Neural crest cell (in vitro differentiated cells): ENCODE measurements at regions not wholly inside any gene's neighbourhood (a gene's known extent, or its start where the extent isn't known, plus 50 kb on each side); places are given as distances from the start of the nearest gene placed in this dataset.

Experiments
- DNase-seq: peaks from one replicate; pipeline ENCODE4 v3.0.0; 2021; ENCODE audit warnings: low read depth, mixed read lengths, low spot score
- H3K27ac Mint-ChIP-seq: one replicate; pipeline ENCODE4 v1.8.0; 2021; ENCODE audit warnings: mild to moderate bottlenecking, mixed read lengths; ENCODE audit not compliant: unreplicated experiment
- H3K27me3 Mint-ChIP-seq: 2 replicates; pipeline ENCODE4 v1.8.0; 2021; ENCODE audit warnings: low read depth, mild to moderate bottlenecking, mixed read lengths
- H3K36me3 Mint-ChIP-seq: 2 replicates; pipeline ENCODE4 v1.8.0; 2021; ENCODE audit warnings: low read depth, mild to moderate bottlenecking, mixed read lengths
- H3K4me1 Mint-ChIP-seq: 2 replicates; pipeline ENCODE4 v1.8.0; 2021; ENCODE audit warnings: mixed read lengths
- H3K4me3 Mint-ChIP-seq: one replicate; pipeline ENCODE4 v1.8.0; 2021; ENCODE audit warnings: mild to moderate bottlenecking, mixed read lengths
- H3K9me3 Mint-ChIP-seq: 2 replicates; pipeline ENCODE4 v1.8.0; 2021; ENCODE audit warnings: mixed read lengths
- CTCF ChIP-seq: fragments of 200-600 bp; sonication (generic); conservative IDR thresholded peaks from 2 replicates; pipeline ENCODE4 v1.5.0; 2021; ENCODE audit warnings: antibody characterized with exemption, mild to moderate bottlenecking

GRCh38 chr10:51005551-51005950, 68.7 kb upstream of the PRKG1 start:
- no peak overlapping the region for H3K27ac Mint-ChIP-seq
- no peaks in the 10 kb centered on the region for H3K27me3 Mint-ChIP-seq
- no peaks in the 10 kb centered on the region for H3K36me3 Mint-ChIP-seq
- no peaks in the 10 kb centered on the region for H3K9me3 Mint-ChIP-seq
- peaks cover 28% of the 10 kb centered on the region for H3K4me1 Mint-ChIP-seq
- TF ChIP-seq CTCF, result no peak
- peak overlapping the region; percentile 10 for H3K4me3 Mint-ChIP-seq
- no peak for DNase-seq

GRCh38 chr10:51006686-51007085, 67.6 kb upstream of the PRKG1 start:
- H3K27ac Mint-ChIP-seq, result no peak overlapping the region
- no peak for DNase-seq
- peaks cover 3% of the 10 kb centered on the region for H3K9me3 Mint-ChIP-seq
- no peak overlapping the region for H3K4me3 Mint-ChIP-seq
- H3K4me1 Mint-ChIP-seq, result peaks cover 32% of the 10 kb centered on the region
- no peaks in the 10 kb centered on the region for H3K27me3 Mint-ChIP-seq
- no peaks in the 10 kb centered on the region for H3K36me3 Mint-ChIP-seq
- TF ChIP-seq CTCF, result no peak

- no peaks in the 10 kb centered on the region for H3K36me3 Mint-ChIP-seq
- TF ChIP-seq CTCF, result no peak
- peaks cover 27% of the 10 kb centered on the region for H3K4me1 Mint-ChIP-seq
- H3K27ac Mint-ChIP-seq, result no peak overlapping the region
- H3K9me3 Mint-ChIP-seq, result peaks cover 3% of the 10 kb centered on the region
- H3K27me3 Mint-ChIP-seq, result no peaks in the 10 kb centered on the region
- no peak for DNase-seq
- H3K4me3 Mint-ChIP-seq, result no peak overlapping the region
These were observed 66.5 kb upstream of the PRKG1 start for GRCh38 chr10:51007781-51008180.

- H3K27me3 Mint-ChIP-seq, result no peaks in the 10 kb centered on the region
- peaks cover 22% of the 10 kb centered on the region for H3K4me1 Mint-ChIP-seq
- H3K27ac Mint-ChIP-seq, result no peak overlapping the region
- peaks cover 3% of the 10 kb centered on the region for H3K9me3 Mint-ChIP-seq
- H3K4me3 Mint-ChIP-seq, result no peak overlapping the region
- no peaks in the 10 kb centered on the region for H3K36me3 Mint-ChIP-seq
- no peak for TF ChIP-seq CTCF
- DNase-seq, result no peak
These were observed 65.9 kb upstream of the PRKG1 start for GRCh38 chr10:51008346-51008745.

- Mint-ChIP-seq H3K36me3 (no peaks in the 10 kb centered on the region), H3K27me3 (no peaks in the 10 kb centered on the region), H3K4me3 (no peak overlapping the region), H3K27ac (no peak overlapping the region), H3K9me3 (peaks cover 3% of the 10 kb centered on the region), H3K4me1 (peaks cover 5% of the 10 kb centered on the region)
- TF ChIP-seq CTCF, result peak; percentile 85
- no peak for DNase-seq
These were observed 63.3 kb upstream of the PRKG1 start for GRCh38 chr10:51010977-51011376.

- TF ChIP-seq CTCF, result no peak
- no peak overlapping the region for H3K4me3 Mint-ChIP-seq
These were observed 62.2 kb upstream of the PRKG1 start for GRCh38 chr10:51012073-51012472.

More at GRCh38 chr10:51012073-51012472, 62.2 kb upstream of the PRKG1 start:
- Mint-ChIP-seq H3K27ac (no peak overlapping the region), H3K36me3 (no peaks in the 10 kb centered on the region), H3K9me3 (peaks cover 3% of the 10 kb centered on the region), H3K27me3 (no peaks in the 10 kb centered on the region), H3K4me1 (peaks cover 4% of the 10 kb centered on the region)
- no peak for DNase-seq
